Hepatocyte (in vitro differentiated cells): ENCODE measurements at regions not wholly inside any gene's neighbourhood (a gene's known extent, or its start where the extent isn't known, plus 50 kb on each side); places are given as distances from the start of the nearest gene placed in this dataset.
A peak's percentile ranks its signal among the peaks of the same experiment; 100 is the strongest.

Experiments used
- DNase-seq: peaks from one replicate; pipeline ENCODE4 v3.0.0-alpha.2; 2016; ENCODE audit warnings: low spot score
- H2AFZ ChIP-seq: fragments of 200-600 bp; sonication (generic); 2 replicates; pipeline ENCODE4 v1.6.0; 2016; ENCODE audit warnings: antibody characterized with exemption, mild to moderate bottlenecking
- H3K27ac ChIP-seq: fragments of 200-600 bp; sonication (generic); 2 replicates; pipeline ENCODE4 v1.5.1; 2016; ENCODE audit warnings: mild to moderate bottlenecking
- H3K27me3 ChIP-seq: fragments of 200-600 bp; sonication (generic); 2 replicates; pipeline ENCODE4 v1.6.1; 2016
- H3K36me3 ChIP-seq: fragments of 200-600 bp; sonication (generic); replicated peaks from 2 replicates; pipeline ENCODE4 v1.5.1; 2016; ENCODE audit warnings: low read depth; ENCODE audit not compliant: insufficient read depth
- H3K4me1 ChIP-seq: fragments of 200-600 bp; sonication (generic); 2 replicates; pipeline ENCODE4 v1.5.1; 2016; ENCODE audit warnings: mild to moderate bottlenecking, moderate library complexity; ENCODE audit not compliant: insufficient read depth
- H3K4me2 ChIP-seq: fragments of 200-600 bp; sonication (generic); 2 replicates; pipeline ENCODE4 v1.6.0; 2016
- H3K4me3 ChIP-seq: fragments of 200-600 bp; sonication (generic); 2 replicates; pipeline ENCODE4 v1.5.1; 2016; ENCODE audit warnings: mild to moderate bottlenecking
- H3K79me2 ChIP-seq: fragments of 200-600 bp; sonication (generic); 2 replicates; pipeline ENCODE4 v1.6.0; 2017; ENCODE audit warnings: mild to moderate bottlenecking
- H3K9me2 ChIP-seq: fragments of 200-600 bp; sonication (generic); replicated peaks from 2 replicates; pipeline ENCODE4 v1.6.0; 2017; ENCODE audit warnings: mild to moderate bottlenecking; ENCODE audit not compliant: insufficient read depth
- H3K9me3 ChIP-seq: fragments of 200-600 bp; sonication (generic); 2 replicates; pipeline ENCODE4 v1.5.1; 2016; ENCODE audit warnings: low read depth, mild to moderate bottlenecking
- H4K20me1 ChIP-seq: fragments of 200-600 bp; sonication (generic); 2 replicates; pipeline ENCODE4 v1.6.0; 2016; ENCODE audit warnings: mild to moderate bottlenecking; ENCODE audit not compliant: insufficient read depth, poor library complexity, severe bottlenecking
- CTCF ChIP-seq: fragments of 200-600 bp; sonication (generic); IDR thresholded peaks from 2 replicates; pipeline ENCODE4 v1.5.1; 2016; ENCODE audit warnings: antibody characterized with exemption, mild to moderate bottlenecking; ENCODE audit not compliant: poor library complexity
- EZH2 ChIP-seq: fragments of 200-600 bp; sonication (generic); IDR thresholded peaks from 2 replicates; pipeline ENCODE4 v1.6.1; 2016; ENCODE audit warnings: antibody characterized with exemption, mild to moderate bottlenecking, borderline replicate concordance
- EZH2phosphoT487 ChIP-seq: fragments of 200-600 bp; sonication (generic); IDR thresholded peaks from one replicate; pipeline ENCODE4 v1.6.1; 2018; ENCODE audit warnings: antibody characterized with exemption, mild to moderate bottlenecking, low read depth, moderate library complexity; ENCODE audit not compliant: unreplicated experiment, severe bottlenecking
- WGBS: methylation state at CpG from one replicate; pipeline ENCODE4 v1.1.6; 2016; ENCODE audit warnings: low lambda C conversion rate; ENCODE audit errors: missing lambda C conversion rate; 5-methylcytosine and 5-hydroxymethylcytosine counted together

- no peaks in the 10 kb centered on the region for H3K36me3 ChIP-seq
- no peaks in the 10 kb centered on the region for H3K9me3 ChIP-seq
- H3K4me3 ChIP-seq: peak overlapping the region; percentile 27
- peak overlapping the region; percentile 97 for H3K27ac ChIP-seq
- H3K4me2 ChIP-seq: peak overlapping the region; percentile 92
- WGBS: 16% methylated on average over 11 of the region's 11 CpGs
- H3K9me2 ChIP-seq: no peaks in the 10 kb centered on the region
- peaks cover 17% of the 10 kb centered on the region for H3K4me1 ChIP-seq
- no peaks in the 10 kb centered on the region for H4K20me1 ChIP-seq
- peak overlapping the region; percentile 87 for H2AFZ ChIP-seq
- DNase-seq: no peak
- peaks cover 34% of the 10 kb centered on the region for H3K27me3 ChIP-seq
- peaks cover 3% of the 10 kb centered on the region for H3K79me2 ChIP-seq
- peak; percentile 10 for TF ChIP-seq EZH2
- no peak for TF ChIP-seq EZH2phosphoT487
These were observed 165.2 kb upstream of the PPP1R3A start for GRCh38 chr7:114084002-114084471.

GRCh38 chr7:114083166-114084001, 164.6 kb upstream of the PPP1R3A start:
- peak overlapping the region; percentile 97 for H3K27ac ChIP-seq

DNA sequence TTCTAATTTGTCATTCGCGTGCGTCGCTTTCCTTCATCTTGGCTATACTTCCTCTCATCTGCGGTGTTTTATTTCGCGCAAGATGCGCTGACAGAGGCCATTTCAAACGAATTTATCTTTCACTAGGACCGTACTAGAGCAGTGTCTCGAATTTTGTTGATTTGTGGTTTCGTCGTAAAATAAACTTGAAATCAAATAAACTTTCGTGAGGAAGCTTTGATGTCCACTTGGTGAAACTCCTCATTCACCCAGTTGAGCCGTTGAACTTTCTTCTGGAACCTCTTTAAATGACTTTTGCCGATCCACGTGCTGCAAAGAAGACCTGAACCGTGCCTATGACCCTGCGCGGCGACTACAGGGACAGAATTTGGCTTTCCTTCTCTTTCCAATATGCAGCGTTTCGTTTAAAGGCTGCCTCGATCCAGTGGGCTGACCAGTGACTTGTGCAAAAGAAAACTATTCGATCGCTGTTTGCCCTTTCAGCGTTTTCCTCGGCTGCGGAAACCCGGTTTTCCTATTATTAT, 163.9 kb upstream of the PPP1R3A start:
- Histone ChIP-seq H3K4me2 (peak overlapping the region; percentile 92), H3K27ac (peak overlapping the region; percentile 97), H2AFZ (peak overlapping the region; percentile 87), H3K4me3 (peak overlapping the region; percentile 43), H3K36me3 (no peaks in the 10 kb centered on the region), H3K79me2 (no peaks in the 10 kb centered on the region), H3K9me3 (no peaks in the 10 kb centered on the region), H3K4me1 (peaks cover 17% of the 10 kb centered on the region), H3K9me2 (no peaks in the 10 kb centered on the region), H4K20me1 (no peaks in the 10 kb centered on the region), H3K27me3 (peaks cover 30% of the 10 kb centered on the region)
- TF ChIP-seq CTCF (no peak), EZH2phosphoT487 (no peak), EZH2 (no peak)
- WGBS: 6% methylated on average over 30 of the region's 30 CpGs
- no peak for DNase-seq

More at GRCh38 chr7:114083166-114084001, 164.6 kb upstream of the PPP1R3A start:
- no peak for TF ChIP-seq EZH2
- TF ChIP-seq EZH2phosphoT487: no peak
- no peak for TF ChIP-seq CTCF
- no peaks in the 10 kb centered on the region for H3K36me3 ChIP-seq
- H2AFZ ChIP-seq: peak overlapping the region; percentile 87
- peaks cover under 1% of the 10 kb centered on the region for H3K79me2 ChIP-seq
- peak; percentile 42 for DNase-seq
- H3K4me2 ChIP-seq: peak overlapping the region; percentile 92
- H4K20me1 ChIP-seq: no peaks in the 10 kb centered on the region
- peaks cover 34% of the 10 kb centered on the region for H3K27me3 ChIP-seq
- H3K9me2 ChIP-seq: no peaks in the 10 kb centered on the region
- no peaks in the 10 kb centered on the region for H3K9me3 ChIP-seq
- 14% methylated on average over 43 of the region's 45 CpGs for WGBS
- peak overlapping the region; percentile 43 for H3K4me3 ChIP-seq
- peaks cover 17% of the 10 kb centered on the region for H3K4me1 ChIP-seq
